ENCODE measurements at regions not wholly inside any gene's neighbourhood (a gene's known extent, or its start where the extent isn't known, plus 50 kb on each side); places are given as distances from the start of the nearest gene placed in this dataset. TPM values are rescaled to one million over a fixed set of nuclear protein-coding genes. Genes with fewer than 3 reads are reported as not detected.

Small RNAs in the stretch of these regions (small RNA-seq; reads per million reads assigned to genes)
- gene AC098614.2, result not detected
- not detected for gene RF00019
